HG03432 (cell line): ENCODE measurements at regions not wholly inside any gene's neighbourhood (a gene's known extent, or its start where the extent isn't known, plus 50 kb on each side); places are given as distances from the start of the nearest gene placed in this dataset.
"Not testable (repeated sequence)": the region's sequence is repeated elsewhere in the genome, so short reads cannot be mapped to it uniquely, and the experiment has no call there.

ENCODE experiments used
- ATAC-seq: cut with Tn5 transposase; IDR thresholded peaks from one replicate; pipeline ENCODE4 v1.9.1; 2021; ENCODE audit warnings: mild to moderate bottlenecking, moderate library complexity; ENCODE audit not compliant: unreplicated experiment

- ATAC-seq, result not testable (repeated sequence)
Measured at GRCh38 chr7:63856466-63856865, 142.2 kb upstream of the ZNF722 start.

GRCh38 chr7:63867127-63867526 is 131.5 kb upstream of the ZNF722 start:
- ATAC-seq, result no peak

GRCh38 chr7:63874242-63874641 is 124.4 kb upstream of the ZNF722 start:
- not testable (repeated sequence) for ATAC-seq

- ATAC-seq, result no peak
Measured at GRCh38 chr7:63876707-63877322, 121.8 kb upstream of the ZNF722 start.

- no peak for ATAC-seq
Measured at GRCh38 chr7:63887031-63887430, 111.6 kb upstream of the ZNF722 start.

- no peak for ATAC-seq
Measured at GRCh38 chr7:63899691-63900393, 98.8 kb upstream of the ZNF722 start.

- no peak for ATAC-seq
Measured at GRCh38 chr7:63900394-63901203, 98.0 kb upstream of the ZNF722 start.

GRCh38 chr7:63901204-63901506 is 97.5 kb upstream of the ZNF722 start:
- not testable (repeated sequence) for ATAC-seq

- ATAC-seq, result no peak
Measured at GRCh38 chr7:63918986-63919385, 79.7 kb upstream of the ZNF722 start.

GRCh38 chr7:63925262-63925625 is 73.4 kb upstream of the ZNF722 start:
- ATAC-seq, result no peak

- peak; percentile 80 for ATAC-seq
Measured at GRCh38 chr7:63925626-63926460, 72.8 kb upstream of the ZNF722 start.

GRCh38 chr7:63927261-63927660 is 71.4 kb upstream of the ZNF722 start:
- ATAC-seq, result no peak

GRCh38 chr7:63931057-63931600 is 67.5 kb upstream of the ZNF722 start:
- ATAC-seq, result no peak

GRCh38 chr7:63931985-63932577 is 66.6 kb upstream of the ZNF722 start:
- no peak for ATAC-seq
